HCT116 (cell line): ENCODE measurements at regions not wholly inside any gene's neighbourhood (a gene's known extent, or its start where the extent isn't known, plus 50 kb on each side); places are given as distances from the start of the nearest gene placed in this dataset.

Source experiments
- ATAC-seq: fragments of 200-7000 bp; cut with Tn5 transposase; 2 replicates; pipeline ENCODE4 v1.9.1; 2020; ENCODE audit warnings: mild to moderate bottlenecking, moderate library complexity
- BruUV-seq: library from RNA; stranded (reverse); fragments of 400-500 nt; replicated peaks from 2 replicates; lab custom pipeline; 2021; lab: Mats Ljungman, UMichigan
- CTCF ChIA-PET: fragments of 300-600 bp; sonication (Branson Sonifier 250); formaldehyde crosslinking; loops from one replicate; lab custom pipeline; 2021; ENCODE audit warnings: antibody characterized with exemption; lab: Charles Lee
- POLR2A ChIA-PET: fragments of 300-600, 350-600 bp; sonication (Branson Sonifier 250); formaldehyde crosslinking; loops from one replicate; lab custom pipeline; 2021; ENCODE audit warnings: antibody characterized with exemption; lab: Charles Lee
- RAD21 ChIA-PET, 2 experiments: fragments of 300-600 bp; sonication (Branson Sonifier 250); formaldehyde crosslinking; loops; one replicate each; lab custom pipeline; 2023; ENCODE audit warnings: low total read pairs in 2 of 2; ENCODE audit not compliant: uncharacterized antibody in 2 of 2, unreplicated experiment in 2 of 2, low non-redundant PET in 1 of 2; lab: Charles Lee
- DNase-seq: peaks from one replicate; pipeline ENCODE4 v3.0.0-alpha.2; 2010; ENCODE audit warnings: low read depth, low spot score
- H2AFZ ChIP-seq: fragments of 200-600 bp; shearing (Covaris generic), sonication (generic); 2 replicates; pipeline ENCODE4 v1.6.1; 2017; ENCODE audit warnings: low read depth, mixed run types, mixed read lengths, antibody characterized with exemption, low read length; ENCODE audit not compliant: poor library complexity, severe bottlenecking
- H3K27ac ChIP-seq: 2 replicates; pipeline ENCODE4 v1.5.1; 2012; ENCODE audit warnings: low read depth, low read length
- H3K27me3 ChIP-seq: fragments of 200-600 bp; sonication (generic); 2 replicates; pipeline ENCODE4 v1.6.1; 2016; ENCODE audit warnings: mixed run types, low read length, mixed read lengths; ENCODE audit not compliant: insufficient read depth
- H3K36me3 ChIP-seq, 2 experiments: fragments of 200-500 bp in 1 of 2; fragments of 200-600 bp in 1 of 2; sonication (Bioruptor generic) in 1 of 2; sonication (generic) in 1 of 2; 2 replicates each; pipeline versions ENCODE4 v1.5.1 to v1.6.1; 2014 to 2016; ENCODE audit warnings: low read length in 2 of 2, inconsistent platforms in 1 of 2, mixed read lengths in 1 of 2, mixed run types in 1 of 2; ENCODE audit not compliant: insufficient read depth in 2 of 2, control insufficient read depth in 1 of 2
- H3K4me1 ChIP-seq, 2 experiments: fragments of 200-600 bp in 1 of 2; sonication (generic) in 1 of 2; 2 replicates each; pipeline versions ENCODE4 v1.5.1 to v1.6.1; 2012 to 2017; ENCODE audit warnings: low read length in 2 of 2, inconsistent platforms in 1 of 2, mild to moderate bottlenecking in 1 of 2, mixed read lengths in 1 of 2, mixed run types in 1 of 2, moderate library complexity in 1 of 2; ENCODE audit not compliant: insufficient read depth in 2 of 2, control insufficient read depth in 1 of 2
- H3K4me2 ChIP-seq: fragments of 200-600 bp; sonication (generic); 2 replicates; pipeline ENCODE4 v1.6.1; 2017; ENCODE audit warnings: mixed run types, low read length, mixed read lengths
- H3K4me3 ChIP-seq, 2 experiments: fragments of 200-600 bp in 1 of 2; sonication (generic) in 1 of 2; replicated peaks in 1 of 2; 2 replicates each; pipeline ENCODE4 v1.5.1; 2011 to 2016; ENCODE audit warnings: low read length in 2 of 2, control low read depth in 1 of 2, low read depth in 1 of 2, mild to moderate bottlenecking in 1 of 2, mixed read lengths in 1 of 2, mixed run types in 1 of 2
- H3K79me2 ChIP-seq: fragments of 200-600 bp; sonication (generic); 2 replicates; pipeline ENCODE4 v1.6.1; 2017; ENCODE audit warnings: mild to moderate bottlenecking, mixed run types, low read length, moderate library complexity, mixed read lengths; ENCODE audit not compliant: insufficient read depth
- H3K9ac ChIP-seq: fragments of 200-600 bp; sonication (generic); 2 replicates; pipeline ENCODE4 v1.6.1; 2016; ENCODE audit warnings: low read length, mixed read lengths
- H3K9me2 ChIP-seq: fragments of 200-600 bp; sonication (generic), shearing (Covaris generic); 2 replicates; pipeline ENCODE4 v1.6.1; 2017; ENCODE audit warnings: mixed run types, mild to moderate bottlenecking, moderate library complexity; ENCODE audit not compliant: insufficient read depth
- H3K9me3 ChIP-seq, 2 experiments: fragments of 200-500 bp in 1 of 2; fragments of 200-600 bp in 1 of 2; sonication (Bioruptor generic) in 1 of 2; sonication (generic) in 1 of 2; 2 replicates each; pipeline ENCODE4 v1.6.1; 2014 to 2017; ENCODE audit warnings: low read length in 2 of 2, mixed read lengths in 2 of 2, inconsistent platforms in 1 of 2, low read depth in 1 of 2, mild to moderate bottlenecking in 1 of 2, mixed run types in 1 of 2, moderate library complexity in 1 of 2; ENCODE audit not compliant: control insufficient read depth in 1 of 2, insufficient read depth in 1 of 2
- H4K20me1 ChIP-seq: fragments of 200-600 bp; sonication (generic), shearing (Covaris generic); 2 replicates; pipeline ENCODE4 v1.6.1; 2017; ENCODE audit warnings: mixed run types, mild to moderate bottlenecking, moderate library complexity; ENCODE audit not compliant: insufficient read depth
- CBX3 ChIP-seq: IDR thresholded peaks from 2 replicates; pipeline ENCODE4 v1.6.1; 2012; ENCODE audit warnings: low read depth
- ELF1 ChIP-seq: IDR thresholded peaks from 2 replicates; pipeline ENCODE4 v1.6.1; 2012; ENCODE audit warnings: low read depth, borderline replicate concordance
- EZH2 ChIP-seq: fragments of 200-600 bp; sonication (generic); IDR thresholded peaks from 2 replicates; pipeline ENCODE4 v1.6.1; 2017; ENCODE audit warnings: antibody characterized with exemption, mixed run types
- EZH2phosphoT487 ChIP-seq: fragments of 200-600 bp; IDR thresholded peaks from 2 replicates; pipeline ENCODE4 v1.6.1; 2018; ENCODE audit warnings: antibody characterized with exemption, borderline replicate concordance
- FOSL1 ChIP-seq: IDR thresholded peaks from 2 replicates; pipeline ENCODE4 v1.6.1; 2012; ENCODE audit warnings: low read depth
- JUND ChIP-seq: IDR thresholded peaks from 2 replicates; pipeline ENCODE4 v1.6.1; 2012
- POLR2AphosphoS5 ChIP-seq: IDR thresholded peaks from 2 replicates; pipeline ENCODE4 v1.6.1; 2011; ENCODE audit warnings: mild to moderate bottlenecking, low read depth, low read length, moderate library complexity
- RAD21 ChIP-seq: IDR thresholded peaks from 2 replicates; pipeline ENCODE4 v1.6.1; 2012; ENCODE audit warnings: low read depth, mild to moderate bottlenecking
- SIN3A ChIP-seq: IDR thresholded peaks from 2 replicates; pipeline ENCODE4 v1.6.1; 2012; ENCODE audit warnings: low read depth
- SP1 ChIP-seq: IDR thresholded peaks from 2 replicates; pipeline ENCODE4 v1.6.1; 2012; ENCODE audit warnings: low read depth
- SRF ChIP-seq: IDR thresholded peaks from 2 replicates; pipeline ENCODE4 v1.6.1; 2012; ENCODE audit warnings: low read depth
- TCF7L2 ChIP-seq: IDR thresholded peaks from 2 replicates; pipeline ENCODE4 v1.7.0; 2011; ENCODE audit warnings: borderline replicate concordance, inconsistent platforms; ENCODE audit not compliant: insufficient read depth, insufficient read length; ENCODE audit errors: extremely low read depth
- ZFX ChIP-seq: fragments of 450-650 bp; IDR thresholded peaks from 2 replicates; pipeline ENCODE4 v1.6.1; 2017
- ZNF274 ChIP-seq: fragments of 200-500 bp; sonication (Bioruptor generic); IDR thresholded peaks from 2 replicates; pipeline ENCODE4 v1.6.1; 2014; ENCODE audit warnings: mild to moderate bottlenecking, low read depth, low read length, inconsistent platforms
- intact Hi-C: fragments of 100-400 bp; cut with micrococcal nuclease; formaldehyde crosslinking; loops from 2 replicates; pipeline ENCODE4 v1.10.0; 2022
- TF ChIP-seq, protein P1 (sequence below): IDR thresholded peaks from 2 replicates; pipeline ENCODE4 v1.6.1; 2012; ENCODE audit warnings: low read depth
- TF ChIP-seq, protein P2 (sequence below): IDR thresholded peaks from 2 replicates; pipeline ENCODE4 v1.6.1; 2011; ENCODE audit warnings: mild to moderate bottlenecking, low read length, moderate library complexity; ENCODE audit not compliant: insufficient replicate concordance; ENCODE audit errors: extremely low read depth
- TF ChIP-seq, protein P3 (sequence below): IDR thresholded peaks from 2 replicates; pipeline ENCODE4 v1.6.1; 2012
- TF ChIP-seq, protein P4 (sequence below): IDR thresholded peaks from 2 replicates; pipeline ENCODE4 v1.6.1; 2012
- TF ChIP-seq, protein P5 (sequence below), 3 experiments: fragments of 200-600 bp in 1 of 3; sonication (generic) in 1 of 3; IDR thresholded peaks in 2 of 3; conservative IDR thresholded peaks in 1 of 3; 2 replicates each; pipeline ENCODE4 v1.5.1; 2012 to 2017; ENCODE audit warnings: low read depth in 2 of 3, low read length in 2 of 3, antibody characterized with exemption in 1 of 3, borderline replicate concordance in 1 of 3, control low read depth in 1 of 3, mild to moderate bottlenecking in 1 of 3, mixed read lengths in 1 of 3, mixed run types in 1 of 3, moderate library complexity in 1 of 3; ENCODE audit not compliant: insufficient read depth in 1 of 3

DNA sequence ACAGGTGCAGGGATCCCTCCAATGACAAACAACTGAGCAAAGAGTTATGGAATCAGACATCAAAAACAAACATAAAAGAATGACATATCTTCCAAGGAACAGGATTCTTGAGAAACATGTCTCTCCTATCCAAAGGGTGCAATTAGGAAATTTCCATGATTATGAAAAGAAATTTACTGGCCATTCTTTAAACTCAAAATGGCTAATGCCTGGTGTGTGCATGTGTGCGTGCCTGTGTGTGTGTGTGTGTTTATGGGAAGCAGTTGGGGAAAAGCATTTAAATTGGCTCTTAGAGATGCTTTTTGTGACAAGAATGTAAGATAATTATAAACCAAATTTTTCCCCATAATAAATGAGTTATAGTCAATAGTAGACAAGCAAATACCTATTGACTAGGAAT lies 320.5 kb upstream of the THBS1 start:
- Histone ChIP-seq H3K27me3 (no peaks in the 10 kb centered on the region), H2AFZ (no peak overlapping the region), H4K20me1 (no peaks in the 10 kb centered on the region), H3K27ac (no peak overlapping the region), H3K79me2 (no peaks in the 10 kb centered on the region), H3K4me2 (no peak overlapping the region), H3K9me2 (no peaks in the 10 kb centered on the region), H3K9ac (no peak overlapping the region), H3K4me3 (no peak overlapping the region), H3K9me3 (no peaks in the 10 kb centered on the region), H3K4me1 (no peaks in the 10 kb centered on the region), H3K36me3 (no peaks in the 10 kb centered on the region)
- ChIA-PET POLR2A (no interaction called here), CTCF (no interaction called here), RAD21 (no interaction called here)
- TF ChIP-seq SIN3A = no peak
- no peak for TF ChIP-seq EZH2
- TF ChIP-seq, protein P1, sequence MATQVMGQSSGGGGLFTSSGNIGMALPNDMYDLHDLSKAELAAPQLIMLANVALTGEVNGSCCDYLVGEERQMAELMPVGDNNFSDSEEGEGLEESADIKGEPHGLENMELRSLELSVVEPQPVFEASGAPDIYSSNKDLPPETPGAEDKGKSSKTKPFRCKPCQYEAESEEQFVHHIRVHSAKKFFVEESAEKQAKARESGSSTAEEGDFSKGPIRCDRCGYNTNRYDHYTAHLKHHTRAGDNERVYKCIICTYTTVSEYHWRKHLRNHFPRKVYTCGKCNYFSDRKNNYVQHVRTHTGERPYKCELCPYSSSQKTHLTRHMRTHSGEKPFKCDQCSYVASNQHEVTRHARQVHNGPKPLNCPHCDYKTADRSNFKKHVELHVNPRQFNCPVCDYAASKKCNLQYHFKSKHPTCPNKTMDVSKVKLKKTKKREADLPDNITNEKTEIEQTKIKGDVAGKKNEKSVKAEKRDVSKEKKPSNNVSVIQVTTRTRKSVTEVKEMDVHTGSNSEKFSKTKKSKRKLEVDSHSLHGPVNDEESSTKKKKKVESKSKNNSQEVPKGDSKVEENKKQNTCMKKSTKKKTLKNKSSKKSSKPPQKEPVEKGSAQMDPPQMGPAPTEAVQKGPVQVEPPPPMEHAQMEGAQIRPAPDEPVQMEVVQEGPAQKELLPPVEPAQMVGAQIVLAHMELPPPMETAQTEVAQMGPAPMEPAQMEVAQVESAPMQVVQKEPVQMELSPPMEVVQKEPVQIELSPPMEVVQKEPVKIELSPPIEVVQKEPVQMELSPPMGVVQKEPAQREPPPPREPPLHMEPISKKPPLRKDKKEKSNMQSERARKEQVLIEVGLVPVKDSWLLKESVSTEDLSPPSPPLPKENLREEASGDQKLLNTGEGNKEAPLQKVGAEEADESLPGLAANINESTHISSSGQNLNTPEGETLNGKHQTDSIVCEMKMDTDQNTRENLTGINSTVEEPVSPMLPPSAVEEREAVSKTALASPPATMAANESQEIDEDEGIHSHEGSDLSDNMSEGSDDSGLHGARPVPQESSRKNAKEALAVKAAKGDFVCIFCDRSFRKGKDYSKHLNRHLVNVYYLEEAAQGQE = no peak
- no peak for TF ChIP-seq JUND
- TF ChIP-seq TCF7L2 = no peak
- TF ChIP-seq, protein P2, sequence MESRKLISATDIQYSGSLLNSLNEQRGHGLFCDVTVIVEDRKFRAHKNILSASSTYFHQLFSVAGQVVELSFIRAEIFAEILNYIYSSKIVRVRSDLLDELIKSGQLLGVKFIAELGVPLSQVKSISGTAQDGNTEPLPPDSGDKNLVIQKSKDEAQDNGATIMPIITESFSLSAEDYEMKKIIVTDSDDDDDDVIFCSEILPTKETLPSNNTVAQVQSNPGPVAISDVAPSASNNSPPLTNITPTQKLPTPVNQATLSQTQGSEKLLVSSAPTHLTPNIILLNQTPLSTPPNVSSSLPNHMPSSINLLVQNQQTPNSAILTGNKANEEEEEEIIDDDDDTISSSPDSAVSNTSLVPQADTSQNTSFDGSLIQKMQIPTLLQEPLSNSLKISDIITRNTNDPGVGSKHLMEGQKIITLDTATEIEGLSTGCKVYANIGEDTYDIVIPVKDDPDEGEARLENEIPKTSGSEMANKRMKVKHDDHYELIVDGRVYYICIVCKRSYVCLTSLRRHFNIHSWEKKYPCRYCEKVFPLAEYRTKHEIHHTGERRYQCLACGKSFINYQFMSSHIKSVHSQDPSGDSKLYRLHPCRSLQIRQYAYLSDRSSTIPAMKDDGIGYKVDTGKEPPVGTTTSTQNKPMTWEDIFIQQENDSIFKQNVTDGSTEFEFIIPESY = no peak
- TF ChIP-seq CBX3 = no peak
- TF ChIP-seq ELF1 = no peak
- TF ChIP-seq ZFX = no peak
- TF ChIP-seq RAD21 = no peak
- TF ChIP-seq EZH2phosphoT487 = no peak
- TF ChIP-seq, protein P3, sequence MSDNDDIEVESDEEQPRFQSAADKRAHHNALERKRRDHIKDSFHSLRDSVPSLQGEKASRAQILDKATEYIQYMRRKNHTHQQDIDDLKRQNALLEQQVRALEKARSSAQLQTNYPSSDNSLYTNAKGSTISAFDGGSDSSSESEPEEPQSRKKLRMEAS = no peak
- no peak for TF ChIP-seq POLR2AphosphoS5
- TF ChIP-seq ZNF274 = no peak
- TF ChIP-seq SP1 = no peak
- no peak for TF ChIP-seq SRF
- TF ChIP-seq, protein P4, sequence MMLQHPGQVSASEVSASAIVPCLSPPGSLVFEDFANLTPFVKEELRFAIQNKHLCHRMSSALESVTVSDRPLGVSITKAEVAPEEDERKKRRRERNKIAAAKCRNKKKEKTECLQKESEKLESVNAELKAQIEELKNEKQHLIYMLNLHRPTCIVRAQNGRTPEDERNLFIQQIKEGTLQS = no peak
- TF ChIP-seq, protein P5, sequence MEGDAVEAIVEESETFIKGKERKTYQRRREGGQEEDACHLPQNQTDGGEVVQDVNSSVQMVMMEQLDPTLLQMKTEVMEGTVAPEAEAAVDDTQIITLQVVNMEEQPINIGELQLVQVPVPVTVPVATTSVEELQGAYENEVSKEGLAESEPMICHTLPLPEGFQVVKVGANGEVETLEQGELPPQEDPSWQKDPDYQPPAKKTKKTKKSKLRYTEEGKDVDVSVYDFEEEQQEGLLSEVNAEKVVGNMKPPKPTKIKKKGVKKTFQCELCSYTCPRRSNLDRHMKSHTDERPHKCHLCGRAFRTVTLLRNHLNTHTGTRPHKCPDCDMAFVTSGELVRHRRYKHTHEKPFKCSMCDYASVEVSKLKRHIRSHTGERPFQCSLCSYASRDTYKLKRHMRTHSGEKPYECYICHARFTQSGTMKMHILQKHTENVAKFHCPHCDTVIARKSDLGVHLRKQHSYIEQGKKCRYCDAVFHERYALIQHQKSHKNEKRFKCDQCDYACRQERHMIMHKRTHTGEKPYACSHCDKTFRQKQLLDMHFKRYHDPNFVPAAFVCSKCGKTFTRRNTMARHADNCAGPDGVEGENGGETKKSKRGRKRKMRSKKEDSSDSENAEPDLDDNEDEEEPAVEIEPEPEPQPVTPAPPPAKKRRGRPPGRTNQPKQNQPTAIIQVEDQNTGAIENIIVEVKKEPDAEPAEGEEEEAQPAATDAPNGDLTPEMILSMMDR (IDR thresholded peaks at IDR 0.05 in 2 of 3, conservative IDR thresholded peaks at IDR 0.05 in 1 of 3; ENCODE audit: borderline replicate concordance in 1 of 3, insufficient read depth in 1 of 3, low read depth in 2 of 3, low read length in 2 of 3) = no peak
- TF ChIP-seq FOSL1 = no peak
- DNase-seq (no peak), ATAC-seq (no peak)
- BruUV-seq = no TSS peak
- intact Hi-C loops = loop anchor here (5.0 kb wide), 1 partner anchor 48 kb away; no protein-coding TSS in a partner anchor
